Stimulated activated CD8-positive, alpha-beta memory T cell treated with anti-CD3 and anti-CD28 coated beads, Interleukin-4, amount 100 ng/mL, for 1 hour (primary cell): ENCODE measurements at regions not wholly inside any gene's neighbourhood (a gene's known extent, or its start where the extent isn't known, plus 50 kb on each side); places are given as distances from the start of the nearest gene placed in this dataset.
"Not testable (repeated sequence)": the region's sequence is repeated elsewhere in the genome, so short reads cannot be mapped to it uniquely, and the experiment has no call there.

Experiments used
- DNase-seq, 2 donors: peaks; one replicate each; pipeline ENCODE4 v3.0.0-alpha.2; 2020; ENCODE audit warnings: low read depth in 2 of 2, low spot score in 1 of 2

DNA sequence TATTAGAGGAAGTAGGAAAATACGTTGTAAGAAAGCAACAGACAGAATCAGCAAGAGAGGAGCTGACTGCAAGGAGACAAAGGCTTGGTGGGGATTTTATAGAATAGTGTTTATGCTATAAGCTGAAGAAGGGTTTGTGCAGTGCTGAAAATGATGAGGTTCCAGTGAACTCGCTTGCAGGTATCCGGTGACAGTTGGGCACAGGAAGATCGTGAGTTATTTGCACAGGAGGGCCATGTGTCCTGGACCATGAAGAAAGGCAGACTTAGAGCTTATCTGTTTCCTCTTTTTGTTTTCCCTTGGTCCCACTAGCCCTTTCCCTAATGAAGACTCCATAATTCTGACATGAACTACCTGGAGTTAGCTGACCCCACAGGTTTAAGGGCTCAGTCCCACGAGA lies 61.4 kb downstream of the NXNL2 start:
- no peak for DNase-seq

DNA sequence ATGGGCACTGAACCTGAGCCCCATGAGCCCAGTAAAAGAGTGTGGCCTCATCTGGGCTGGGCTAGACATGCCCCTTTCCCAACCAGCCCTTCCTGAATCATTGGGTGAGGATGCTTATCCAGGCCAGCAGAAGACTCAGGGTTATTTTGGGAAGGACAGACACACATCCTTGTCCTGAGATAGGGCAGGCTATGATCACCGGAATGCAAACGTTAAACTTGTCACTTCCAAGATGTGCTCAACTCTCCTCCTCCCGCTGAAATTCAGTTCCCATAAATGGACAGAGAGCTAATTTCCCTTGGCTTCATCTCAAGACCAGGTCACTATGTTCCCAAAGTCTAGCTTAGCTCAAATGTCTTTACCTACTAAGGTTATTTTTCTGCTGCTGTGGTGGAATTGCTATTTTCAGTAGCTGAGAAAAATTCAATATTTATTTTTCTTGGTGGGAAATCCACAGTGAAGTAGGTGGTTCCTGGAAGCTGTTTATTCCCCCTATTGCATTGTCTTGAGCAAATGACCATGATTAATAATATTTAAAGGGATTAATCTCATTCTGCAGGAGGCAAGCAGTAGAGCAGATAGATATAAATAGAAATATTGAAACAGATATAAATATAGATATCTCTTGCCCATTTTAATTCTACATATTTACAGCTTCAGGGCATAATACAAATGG lies 70.0 kb downstream of the NXNL2 start:
- DNase-seq, result no peak

DNA sequence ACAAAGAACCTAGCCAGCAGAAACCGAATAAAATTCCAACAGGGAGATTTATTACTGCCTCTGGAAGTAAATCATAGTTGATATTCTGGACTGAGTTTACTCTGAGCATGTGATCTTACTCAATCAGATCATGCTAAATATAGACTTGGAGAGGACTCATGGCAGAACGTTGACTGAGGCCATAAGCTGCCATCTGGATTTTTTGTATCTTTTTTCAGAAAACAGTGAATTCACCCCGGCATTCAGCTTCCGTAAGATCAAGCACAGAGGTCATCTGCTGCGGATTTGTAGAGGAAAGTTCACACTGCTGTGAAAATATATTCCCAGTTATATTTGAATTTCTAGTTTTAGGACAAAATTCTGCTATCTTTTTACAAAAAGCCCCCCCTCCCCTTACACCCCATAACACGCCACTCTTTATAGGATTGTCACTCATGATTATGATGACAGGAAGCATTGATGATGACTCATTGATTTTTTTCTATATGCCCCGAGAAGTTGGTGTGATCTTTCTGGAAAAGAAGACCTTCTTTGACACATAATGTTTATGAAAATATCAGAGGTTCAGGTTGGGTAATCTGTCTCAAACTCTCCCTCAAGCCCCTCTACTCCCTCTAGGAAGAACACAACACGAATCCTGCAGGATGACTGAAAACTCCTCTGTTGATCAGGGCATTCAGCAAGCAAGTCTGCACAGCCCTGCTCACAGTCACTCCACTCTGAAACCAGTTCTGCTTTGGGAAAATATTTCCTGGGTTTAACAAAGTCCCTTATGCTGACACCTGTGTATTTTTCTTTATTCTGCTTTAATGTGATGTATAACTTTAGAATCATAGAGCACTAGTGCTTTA lies 70.8 kb downstream of the NXNL2 start:
- DNase-seq, result no peak

DNA sequence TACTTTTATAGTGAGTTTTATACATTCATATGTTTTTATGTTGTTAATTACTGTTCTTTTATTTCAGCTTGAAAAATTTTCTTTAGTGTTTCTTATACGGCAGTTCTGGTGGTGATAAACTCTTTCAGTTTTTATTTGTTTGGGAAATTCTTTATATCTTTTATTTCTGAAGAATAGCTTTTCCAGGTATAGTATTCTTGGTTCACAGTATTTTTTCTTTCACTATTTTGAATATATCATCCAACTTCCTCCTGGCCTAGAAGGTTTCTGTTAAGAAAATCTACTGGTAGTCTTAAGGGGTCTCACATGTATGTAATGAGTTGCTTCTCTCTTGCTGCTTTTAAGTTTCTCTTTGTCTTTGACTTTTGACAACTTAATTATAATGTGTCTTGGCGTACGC lies 79.4 kb downstream of the NXNL2 start:
- no peak for DNase-seq

DNA sequence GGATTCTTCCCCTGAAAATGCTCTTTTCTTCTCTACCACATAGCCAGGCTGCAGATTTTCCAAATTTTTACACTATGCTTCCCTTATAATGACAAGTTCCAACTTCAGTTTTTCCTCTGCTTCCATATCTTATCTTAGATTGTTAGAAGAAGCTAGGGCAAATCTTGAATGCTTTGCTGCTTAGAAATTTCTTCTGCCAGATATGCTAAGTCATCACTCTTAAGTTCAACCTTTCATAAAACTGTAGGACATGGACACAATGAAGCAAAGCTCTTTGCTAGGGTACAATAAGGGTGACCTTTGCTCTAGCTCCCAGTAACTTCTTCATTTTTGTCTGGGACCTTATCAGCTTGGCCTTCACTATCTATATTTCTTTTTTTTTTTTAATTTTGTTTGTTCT lies 88.7 kb downstream of the NXNL2 start:
- no peak for DNase-seq

DNA sequence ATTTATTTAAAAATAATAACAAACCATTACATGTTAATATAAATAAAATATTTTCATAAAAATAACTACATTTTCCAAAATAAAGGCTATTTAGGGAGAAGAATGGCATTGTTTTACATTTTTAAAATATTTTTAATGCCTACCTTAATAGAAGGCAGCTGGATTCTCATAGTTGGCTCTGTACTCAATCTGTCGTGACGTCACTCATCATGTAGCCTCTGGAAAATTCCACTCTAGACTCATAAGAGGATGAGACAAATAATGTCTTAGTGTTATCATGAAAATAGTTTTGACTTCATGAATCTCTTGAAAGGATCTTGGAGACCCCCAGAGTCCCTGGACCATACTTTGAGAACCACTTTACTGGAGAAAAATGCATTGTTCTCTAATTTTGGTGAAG lies 93.1 kb downstream of the NXNL2 start:
- DNase-seq, result no peak

DNA sequence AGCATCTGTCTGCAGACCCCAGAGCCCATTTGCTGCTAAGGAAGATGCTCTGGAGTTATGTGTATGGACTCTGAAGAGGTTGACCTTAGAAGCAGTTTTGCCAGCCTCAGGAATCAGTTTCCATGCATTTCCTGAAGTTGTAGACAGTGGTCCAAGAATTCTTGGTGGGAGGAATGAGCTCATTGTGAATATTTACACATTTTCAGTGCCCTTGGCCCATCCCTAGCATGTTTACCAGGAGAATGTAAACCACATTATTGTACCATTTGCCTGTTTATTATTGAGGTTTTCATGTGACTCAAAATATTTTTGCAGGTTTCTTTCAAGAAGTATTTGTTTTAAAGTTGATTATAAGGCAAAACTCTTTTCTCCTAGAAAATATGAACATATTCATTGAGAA lies 93.8 kb downstream of the NXNL2 start:
- DNase-seq, result no peak

DNA sequence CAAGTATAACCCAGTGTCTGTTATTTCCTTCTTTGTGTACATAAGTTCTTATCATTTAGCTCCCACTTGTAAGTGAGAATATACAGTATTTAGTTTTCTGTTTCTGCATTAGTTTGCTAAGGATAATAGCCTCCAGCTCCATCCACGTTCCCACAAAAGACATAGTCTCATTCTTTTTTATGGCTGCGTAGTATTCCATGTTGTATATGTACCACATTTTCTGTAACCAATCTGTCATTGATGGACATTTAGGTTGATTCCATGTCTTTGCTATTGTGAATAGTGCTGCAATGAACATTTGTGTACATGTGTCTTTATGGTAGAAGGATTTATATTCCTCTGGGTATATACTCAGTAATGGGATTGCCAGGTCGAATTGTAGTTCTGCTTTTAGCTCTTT lies 95.6 kb downstream of the NXNL2 start:
- not testable (repeated sequence) for DNase-seq

DNA sequence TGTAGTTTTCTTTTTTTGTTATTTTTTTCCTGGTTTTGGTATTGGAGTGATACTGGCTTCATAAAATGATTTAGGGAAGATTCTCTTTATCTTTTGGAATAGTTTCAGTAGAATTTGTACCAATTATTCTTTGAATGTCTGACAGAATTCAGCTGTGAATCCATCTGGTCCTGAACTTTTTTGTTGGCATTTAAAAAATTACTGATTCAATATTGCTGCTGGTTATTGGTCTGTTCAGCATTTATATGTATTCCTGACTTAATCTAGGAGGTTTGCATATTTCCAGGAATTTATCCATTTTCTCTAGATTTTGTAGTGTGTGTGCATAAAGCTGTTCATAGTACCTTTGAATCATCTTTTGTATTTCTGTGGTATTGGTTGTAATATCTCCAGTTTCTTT lies 100.2 kb downstream of the NXNL2 start:
- DNase-seq, result no peak

DNA sequence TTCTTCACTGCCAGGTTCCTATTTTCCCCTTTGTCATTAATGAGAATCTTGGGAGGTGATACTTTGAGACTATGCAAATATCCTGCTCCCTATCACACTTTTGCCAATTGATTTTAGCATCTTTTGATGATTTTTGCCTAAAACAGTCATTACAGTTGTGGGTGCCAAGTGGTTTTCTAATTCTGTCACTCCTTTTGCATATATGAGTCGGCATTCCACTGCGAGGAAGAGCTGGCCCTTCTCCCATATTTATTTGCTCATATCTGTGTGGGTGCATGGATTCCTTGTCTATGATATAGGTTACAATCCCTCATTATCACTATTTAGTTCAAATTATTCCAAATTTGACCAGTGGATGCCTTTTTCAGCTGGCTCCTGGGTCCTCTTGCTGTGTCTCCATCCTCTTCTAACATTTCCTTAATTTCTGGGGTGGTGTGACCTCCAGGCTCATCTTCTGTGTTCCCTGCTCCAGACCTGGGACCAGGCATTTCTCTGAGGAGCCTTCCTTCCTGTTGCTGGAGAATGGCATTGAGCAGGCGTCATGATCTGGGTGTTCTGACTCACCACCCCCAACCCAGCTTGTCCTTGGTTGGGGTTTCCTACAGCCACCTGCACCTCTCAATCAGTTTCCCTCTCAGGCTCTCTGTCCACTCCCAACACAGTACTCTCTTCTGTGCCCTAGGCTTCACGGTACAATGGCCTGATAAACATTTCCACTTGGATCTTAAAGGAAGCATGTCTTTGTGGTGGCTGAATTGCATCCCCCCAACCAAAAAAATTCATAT lies 106.7 kb downstream of the NXNL2 start:
- no peak for DNase-seq

DNA sequence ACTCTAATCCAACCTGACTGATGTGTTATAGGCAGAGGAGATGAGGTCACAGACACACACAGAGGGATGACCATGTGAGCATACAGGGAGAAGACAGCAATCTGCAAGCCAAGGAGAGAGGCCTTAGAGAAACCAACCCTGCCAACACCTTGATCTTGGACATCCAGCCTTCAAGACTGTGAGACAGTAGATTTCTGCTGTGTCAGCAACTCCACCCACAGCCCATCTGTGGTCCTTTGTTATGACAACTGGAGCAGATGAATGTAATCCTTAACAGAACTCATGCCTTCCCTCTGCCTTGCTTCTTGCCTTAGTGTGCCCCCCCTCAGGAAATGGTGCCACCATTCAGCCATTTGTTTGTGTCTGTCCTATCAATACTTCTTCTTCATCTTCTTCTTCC lies 107.4 kb downstream of the NXNL2 start:
- no peak for DNase-seq

DNA sequence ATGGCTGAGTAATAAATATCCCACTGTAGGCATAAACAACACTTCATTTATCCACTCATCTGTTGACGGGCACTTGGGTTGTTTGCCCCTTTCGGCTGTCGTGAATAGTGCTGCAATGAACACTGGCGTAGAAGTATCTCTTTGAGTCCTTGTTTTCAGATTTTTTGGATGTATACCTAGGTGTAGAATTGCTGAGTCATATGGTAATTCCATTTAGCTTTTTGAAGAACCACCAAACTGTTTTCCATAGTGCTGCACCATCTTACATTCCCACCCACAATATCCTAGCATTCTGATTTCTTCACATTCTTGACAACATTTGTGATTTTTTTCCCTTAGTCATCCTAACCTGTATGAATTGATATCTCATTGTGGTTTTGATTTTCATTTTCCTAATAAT lies 109.0 kb downstream of the NXNL2 start:
- no peak for DNase-seq

DNA sequence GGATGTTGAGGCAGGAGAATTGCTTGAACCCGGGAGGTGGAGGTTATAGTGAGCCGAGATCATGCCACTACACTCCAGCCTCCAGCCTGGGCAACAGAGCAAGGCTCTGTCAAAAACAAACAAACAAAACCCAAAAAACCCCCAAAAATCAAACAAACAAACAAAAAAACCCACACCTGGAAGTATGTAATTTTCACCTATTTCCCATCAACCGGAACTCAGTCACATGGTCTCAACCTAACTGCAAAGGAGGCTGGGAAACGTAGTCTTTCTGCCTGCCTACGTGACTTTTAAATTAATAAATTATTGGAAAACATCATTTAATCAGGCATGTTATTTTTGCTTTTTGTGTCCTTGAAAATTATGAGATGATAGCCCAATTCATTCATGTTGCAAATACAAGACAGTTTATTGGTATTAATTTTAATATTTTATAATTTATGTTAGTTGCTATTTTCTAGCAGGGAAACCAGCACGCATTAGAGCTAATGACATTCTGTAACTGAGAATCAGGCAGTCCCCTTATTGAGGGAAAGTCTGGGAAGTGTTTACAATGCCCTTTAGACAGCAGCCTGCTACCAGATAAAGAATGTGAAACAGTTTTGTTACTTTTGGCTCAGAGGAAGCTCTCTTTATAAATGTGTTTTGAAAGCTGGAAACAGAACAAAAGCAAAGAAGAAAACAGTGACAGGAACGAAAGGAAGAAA lies 110.3 kb downstream of the NXNL2 start:
- no peak for DNase-seq

DNA sequence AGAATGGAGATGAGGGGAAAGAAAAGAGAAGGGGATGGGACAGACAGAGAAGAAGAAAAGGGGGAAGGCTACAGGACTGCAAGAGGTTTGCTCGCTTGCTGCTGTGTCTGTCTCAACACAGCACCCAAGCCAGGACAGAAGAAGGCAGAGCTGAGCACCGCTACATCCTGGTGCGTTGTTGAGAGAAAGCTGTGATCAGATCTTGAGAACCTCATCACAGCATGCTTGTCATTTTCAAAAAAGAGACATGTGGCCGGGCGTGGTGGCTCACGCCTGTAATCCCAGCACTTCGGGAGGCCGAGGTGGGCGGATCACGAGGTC lies 110.9 kb downstream of the NXNL2 start:
- DNase-seq, result no peak

DNA sequence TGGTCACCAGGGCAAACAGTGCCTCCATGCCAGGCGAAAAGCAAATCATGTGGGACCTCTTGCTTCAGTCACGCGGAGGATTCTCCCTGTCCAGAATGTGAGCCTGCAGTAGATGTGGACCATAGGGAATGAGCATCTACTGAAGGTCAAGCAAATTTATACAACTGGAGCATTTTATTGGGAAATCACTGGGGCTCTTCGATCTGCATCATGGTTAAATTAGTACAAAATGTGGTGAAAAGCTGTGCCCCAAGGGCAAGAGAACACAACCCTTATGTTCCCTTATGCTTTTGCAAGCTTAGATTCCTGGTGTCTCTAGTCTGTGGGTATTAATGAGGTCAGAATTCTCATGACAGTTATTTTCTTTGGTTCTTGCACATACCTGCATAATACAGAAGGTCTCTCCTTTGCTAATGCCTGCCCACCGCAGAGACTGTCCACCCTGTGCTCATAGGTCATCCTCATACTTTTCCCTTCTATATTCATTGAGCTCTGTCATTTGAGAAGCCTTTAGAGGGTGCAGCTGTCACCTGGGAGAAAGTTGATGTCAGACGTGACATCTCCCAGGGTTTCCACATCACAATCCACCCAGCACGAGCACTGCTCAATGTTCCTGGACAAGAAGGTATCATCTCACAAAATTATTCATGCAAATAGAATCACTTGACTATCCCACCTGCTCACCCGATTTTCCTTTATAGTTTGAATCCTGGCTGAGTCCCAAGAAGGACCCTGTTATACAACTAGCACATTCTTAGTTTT lies 111.7 kb downstream of the NXNL2 start:
- no peak for DNase-seq

DNA sequence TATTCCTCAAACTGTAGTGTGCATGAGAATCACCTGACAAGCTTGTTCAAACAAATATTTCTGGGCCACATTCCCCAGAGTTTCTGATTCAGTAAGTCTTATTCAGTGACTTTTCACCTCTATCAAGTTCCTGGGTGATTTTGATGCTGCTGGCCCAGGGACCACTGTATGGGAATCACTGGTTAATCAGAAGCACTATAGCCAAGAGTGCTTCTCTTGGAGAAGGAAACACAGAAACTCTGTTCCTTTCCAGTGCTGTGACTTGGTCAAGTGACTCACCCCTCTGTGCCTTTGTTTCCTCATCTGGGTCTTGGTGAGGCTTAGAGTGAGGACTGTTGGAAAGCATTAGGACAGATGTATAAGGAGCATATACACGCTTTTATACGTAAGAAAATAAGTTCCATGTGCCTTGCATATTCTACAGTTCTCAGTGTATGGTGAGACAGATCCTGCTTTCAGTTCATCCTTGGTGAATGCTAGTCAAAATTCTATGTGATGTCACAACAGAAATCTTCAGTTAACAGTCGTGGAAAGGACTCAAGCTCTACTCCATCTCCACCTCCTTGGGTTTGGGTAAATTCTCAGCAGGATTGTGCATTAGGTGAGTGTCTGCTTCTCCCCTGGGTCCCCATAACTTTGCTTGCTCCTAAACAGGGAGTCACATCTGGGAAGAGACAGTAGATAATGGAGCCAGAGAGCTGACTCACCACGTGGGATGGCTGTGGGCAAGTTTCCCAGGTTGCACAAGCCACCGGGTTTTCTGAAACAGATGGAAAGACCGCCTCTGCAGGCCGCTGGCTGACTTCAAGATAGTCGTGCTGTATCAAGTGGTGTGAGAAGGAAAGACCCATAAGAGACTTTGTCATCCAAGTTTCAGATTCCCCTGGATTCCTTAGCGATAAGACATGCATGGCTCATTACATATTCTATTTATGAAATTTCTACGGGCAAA lies 117.0 kb downstream of the NXNL2 start:
- DNase-seq, result no peak

DNA sequence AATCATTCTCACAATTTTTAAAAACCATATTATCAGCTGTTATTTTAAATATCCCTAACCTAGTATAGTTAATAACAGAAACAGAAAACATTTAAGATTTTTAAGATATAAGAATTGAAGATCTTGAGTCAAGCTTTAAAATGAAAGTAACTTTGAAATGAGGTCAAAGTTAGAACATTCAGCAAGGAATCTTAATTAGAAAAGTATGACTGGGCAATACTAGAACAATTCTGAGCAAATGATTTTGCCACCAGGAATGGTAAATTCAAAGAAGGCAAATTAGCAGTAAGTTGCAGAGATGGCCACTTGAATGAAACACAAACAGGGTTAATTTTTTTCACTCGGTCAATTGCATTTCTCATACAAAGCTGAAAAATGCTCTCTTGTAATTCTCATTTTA lies 117.9 kb downstream of the NXNL2 start:
- DNase-seq, result no peak

DNA sequence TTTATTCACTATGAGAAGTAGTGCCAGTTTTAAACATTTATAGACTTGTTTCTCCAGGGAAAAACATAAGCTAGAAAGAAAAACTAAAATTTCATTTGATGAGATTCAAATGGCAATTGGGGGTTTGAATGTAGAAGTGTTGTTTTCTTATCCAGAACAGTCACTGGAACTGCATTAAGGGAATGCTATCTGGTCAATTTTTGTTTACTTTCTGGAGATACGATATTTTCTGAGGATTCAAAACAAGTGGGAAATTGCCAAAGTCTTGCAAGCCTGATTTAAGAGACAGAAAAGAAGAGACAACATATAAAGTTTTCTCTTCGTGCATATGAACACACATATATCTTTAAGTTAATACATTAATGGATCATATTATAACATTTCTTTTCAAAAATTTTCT lies 118.4 kb downstream of the NXNL2 start:
- DNase-seq, result no peak

DNA sequence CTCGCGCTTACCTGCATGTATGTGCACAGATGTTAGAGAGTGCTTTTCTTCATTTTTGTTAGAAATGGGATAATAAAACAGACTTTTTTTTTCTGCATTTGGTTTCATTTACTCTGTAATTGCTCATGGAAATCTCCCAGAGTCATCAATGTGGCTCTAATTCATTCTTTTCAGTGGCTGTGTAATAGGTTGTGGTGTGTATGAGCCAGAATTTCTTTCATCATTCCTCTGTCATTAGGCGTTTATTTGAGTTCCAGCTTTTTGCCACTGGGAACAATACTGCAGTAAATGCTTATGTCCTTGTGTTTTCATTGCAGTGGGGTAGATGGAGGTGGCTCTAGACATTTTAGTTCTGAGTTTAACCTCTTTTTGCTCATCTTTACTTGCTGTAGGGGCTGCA lies 118.9 kb downstream of the NXNL2 start:
- DNase-seq, result no peak

DNA sequence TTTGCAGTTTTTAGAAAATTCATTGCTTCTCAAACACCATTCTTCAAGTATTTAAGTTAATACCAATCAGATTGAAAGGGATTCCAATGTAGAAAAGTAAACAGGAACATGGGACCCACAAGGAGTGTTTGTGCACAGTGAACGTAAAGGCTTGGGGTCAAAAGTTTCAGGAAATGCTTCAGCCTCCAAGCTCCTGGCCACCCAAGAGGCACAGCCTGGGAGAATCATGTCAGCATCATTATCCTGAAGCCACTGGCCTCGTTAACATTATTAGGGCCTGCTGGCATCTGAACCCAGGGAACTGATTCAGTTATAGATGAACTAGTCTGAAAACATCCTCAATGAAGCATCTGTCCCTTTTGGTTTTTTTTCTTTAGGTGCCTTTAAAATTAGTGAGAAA lies 122.9 kb downstream of the NXNL2 start:
- DNase-seq, result no peak
